Kidney epithelial cell (primary cell): ENCODE measurements at regions not wholly inside any gene's neighbourhood (a gene's known extent, or its start where the extent isn't known, plus 50 kb on each side); places are given as distances from the start of the nearest gene placed in this dataset.

ENCODE experiments used
- DNase-seq: peaks from one replicate; pipeline ENCODE4 v3.0.0-alpha.2; 2010; ENCODE audit warnings: low read depth
- H3K27me3 ChIP-seq: 2 replicates; pipeline ENCODE4 v1.6.0; 2011; ENCODE audit warnings: low read length; ENCODE audit not compliant: control insufficient read depth, insufficient read depth
- H3K36me3 ChIP-seq: 2 replicates; pipeline ENCODE4 v1.5.1; 2011; ENCODE audit warnings: low read length; ENCODE audit not compliant: control insufficient read depth, insufficient read depth
- H3K4me3 ChIP-seq: 2 replicates; pipeline ENCODE4 v1.5.1; 2011; ENCODE audit warnings: low read depth, mild to moderate bottlenecking, control low read depth, low read length
- TF ChIP-seq, protein P1 (sequence below): IDR thresholded peaks from 2 replicates; pipeline ENCODE4 v1.5.1; 2011; ENCODE audit warnings: mild to moderate bottlenecking, moderate library complexity, low read length, control low read depth, inconsistent platforms; ENCODE audit not compliant: insufficient read depth, poor library complexity, severe bottlenecking

DNA sequence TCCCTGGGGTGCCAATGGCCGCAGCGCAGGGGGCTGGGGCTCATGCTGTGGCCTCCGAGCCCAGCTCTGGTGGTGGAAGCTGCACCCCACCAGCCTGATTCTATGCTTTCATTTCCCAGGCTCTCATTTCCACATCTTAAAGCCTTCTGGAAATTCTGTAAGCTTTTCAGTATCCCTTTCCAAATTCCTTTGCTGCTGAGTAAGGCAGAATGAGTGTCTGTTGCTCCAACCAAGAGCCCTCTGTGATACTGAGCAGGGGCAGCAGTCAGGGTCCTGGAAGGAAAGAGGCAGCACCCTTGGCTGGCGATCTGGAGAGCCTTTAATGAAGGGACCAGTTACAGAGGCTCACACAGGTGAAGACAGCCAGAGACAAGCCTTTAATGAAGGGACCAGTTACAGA, 79.5 kb upstream of the FOXF1 start:
- no peaks in the 10 kb centered on the region for H3K36me3 ChIP-seq
- TF ChIP-seq, protein P1, sequence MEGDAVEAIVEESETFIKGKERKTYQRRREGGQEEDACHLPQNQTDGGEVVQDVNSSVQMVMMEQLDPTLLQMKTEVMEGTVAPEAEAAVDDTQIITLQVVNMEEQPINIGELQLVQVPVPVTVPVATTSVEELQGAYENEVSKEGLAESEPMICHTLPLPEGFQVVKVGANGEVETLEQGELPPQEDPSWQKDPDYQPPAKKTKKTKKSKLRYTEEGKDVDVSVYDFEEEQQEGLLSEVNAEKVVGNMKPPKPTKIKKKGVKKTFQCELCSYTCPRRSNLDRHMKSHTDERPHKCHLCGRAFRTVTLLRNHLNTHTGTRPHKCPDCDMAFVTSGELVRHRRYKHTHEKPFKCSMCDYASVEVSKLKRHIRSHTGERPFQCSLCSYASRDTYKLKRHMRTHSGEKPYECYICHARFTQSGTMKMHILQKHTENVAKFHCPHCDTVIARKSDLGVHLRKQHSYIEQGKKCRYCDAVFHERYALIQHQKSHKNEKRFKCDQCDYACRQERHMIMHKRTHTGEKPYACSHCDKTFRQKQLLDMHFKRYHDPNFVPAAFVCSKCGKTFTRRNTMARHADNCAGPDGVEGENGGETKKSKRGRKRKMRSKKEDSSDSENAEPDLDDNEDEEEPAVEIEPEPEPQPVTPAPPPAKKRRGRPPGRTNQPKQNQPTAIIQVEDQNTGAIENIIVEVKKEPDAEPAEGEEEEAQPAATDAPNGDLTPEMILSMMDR: no peak
- no peak for DNase-seq
- H3K27me3 ChIP-seq: no peaks in the 10 kb centered on the region
- no peak overlapping the region for H3K4me3 ChIP-seq

DNA sequence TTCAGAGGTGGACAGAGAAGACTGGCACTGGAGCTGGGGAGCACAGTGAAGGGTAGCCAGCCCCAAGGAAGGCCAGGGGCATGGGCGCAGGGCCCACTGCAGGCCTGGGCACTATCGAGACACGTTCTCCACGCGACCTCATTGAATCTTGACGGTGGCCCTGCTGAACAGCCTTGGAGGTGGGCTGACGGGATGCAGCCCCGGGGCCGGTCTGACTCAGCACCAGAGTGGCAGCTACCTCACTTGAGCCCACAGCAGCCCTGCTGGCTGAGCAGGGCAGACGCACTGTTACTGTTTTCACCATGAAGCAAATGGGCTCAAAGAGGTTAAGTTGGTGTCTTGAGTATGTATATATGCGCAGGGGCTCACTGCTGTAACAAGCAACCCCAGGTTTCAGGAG, 78.8 kb upstream of the FOXF1 start:
- TF ChIP-seq, protein P1: no peak
- H3K27me3 ChIP-seq: no peaks in the 10 kb centered on the region
- H3K36me3 ChIP-seq: no peaks in the 10 kb centered on the region
- DNase-seq: no peak
- no peak overlapping the region for H3K4me3 ChIP-seq

DNA sequence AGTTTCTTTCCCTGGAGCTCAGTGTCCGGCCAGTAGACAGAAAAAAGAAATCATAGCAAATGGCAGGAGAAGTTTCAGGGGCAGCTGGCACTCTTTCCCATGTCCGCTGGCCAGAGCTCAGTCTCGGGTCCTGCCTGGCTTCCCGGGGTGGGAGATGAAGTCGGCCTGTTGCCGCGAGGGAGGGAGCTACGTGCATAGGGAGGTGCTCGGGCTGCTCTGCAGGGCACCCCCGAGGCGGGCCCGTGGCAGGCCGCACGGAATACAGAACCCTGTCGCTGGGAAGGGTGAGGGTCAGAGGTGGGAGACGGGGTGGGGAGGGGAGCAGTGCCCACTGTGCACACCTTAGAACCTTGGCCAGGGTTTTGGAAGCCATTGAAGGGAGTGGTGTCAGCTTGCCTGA, 78.3 kb upstream of the FOXF1 start:
- no peaks in the 10 kb centered on the region for H3K36me3 ChIP-seq
- H3K27me3 ChIP-seq: no peaks in the 10 kb centered on the region
- DNase-seq: no peak
- H3K4me3 ChIP-seq: no peak overlapping the region
- TF ChIP-seq, protein P1: no peak

DNA sequence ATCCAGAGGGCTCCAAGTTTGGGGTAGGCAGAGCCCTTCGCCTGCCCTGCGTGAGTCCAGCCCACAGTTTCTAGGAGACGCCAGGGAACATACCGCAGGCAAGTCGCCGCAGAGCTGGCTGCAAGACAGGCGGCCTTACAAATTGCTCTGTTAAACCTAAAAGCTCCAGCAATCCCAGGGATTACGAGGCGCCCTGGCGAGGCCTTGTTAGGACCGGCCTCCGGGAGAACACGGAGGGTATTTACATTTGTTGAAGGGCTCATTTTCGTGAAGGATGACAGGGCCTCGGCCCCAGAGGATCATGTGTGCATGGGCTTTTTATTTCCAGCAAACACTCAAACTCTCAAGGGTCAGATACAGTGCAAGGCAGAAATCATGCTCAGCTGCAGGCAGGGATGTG, 77.6 kb upstream of the FOXF1 start:
- Histone ChIP-seq H3K4me3 (no peak overlapping the region), H3K36me3 (no peaks in the 10 kb centered on the region), H3K27me3 (no peaks in the 10 kb centered on the region)
- DNase-seq: no peak
- TF ChIP-seq, protein P1: no peak

DNA sequence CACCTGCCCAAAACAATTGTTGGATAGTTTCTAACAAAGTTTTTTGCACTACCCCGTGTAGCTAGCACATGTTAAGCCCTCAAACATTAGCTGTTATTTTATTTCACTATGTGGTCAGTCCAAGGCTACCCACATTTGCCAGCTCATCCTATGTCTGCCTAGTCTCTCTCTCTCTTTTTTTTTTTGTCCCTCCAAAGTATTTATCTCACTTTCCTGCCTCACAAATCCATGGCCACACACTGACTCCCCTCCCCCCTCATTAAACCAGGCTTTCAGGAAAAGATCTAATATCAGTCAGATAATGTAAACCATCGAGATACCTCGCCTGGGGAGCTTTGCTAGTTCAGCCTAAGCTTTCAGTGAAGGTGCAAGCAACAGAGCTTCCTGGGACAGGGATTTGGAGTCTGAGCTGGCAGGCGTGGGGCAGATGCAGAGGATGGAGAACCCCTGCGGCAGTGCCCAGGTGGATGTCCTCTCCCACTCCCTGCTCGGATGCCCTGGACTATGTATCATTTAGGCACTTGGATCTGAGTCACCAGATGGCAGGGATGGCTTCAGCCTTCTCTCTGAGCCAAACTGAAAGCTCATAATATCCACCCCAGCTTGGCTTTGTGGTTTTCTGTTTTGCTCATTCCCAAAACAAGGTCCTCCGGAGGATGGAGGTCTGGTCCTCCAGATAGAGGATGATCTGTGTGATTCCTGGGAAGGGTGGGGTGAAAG, 73.7 kb upstream of the FOXF1 start:
- no peak overlapping the region for H3K4me3 ChIP-seq
- no peak for DNase-seq
- no peaks in the 10 kb centered on the region for H3K27me3 ChIP-seq
- TF ChIP-seq, protein P1: no peak
- H3K36me3 ChIP-seq: no peaks in the 10 kb centered on the region

DNA sequence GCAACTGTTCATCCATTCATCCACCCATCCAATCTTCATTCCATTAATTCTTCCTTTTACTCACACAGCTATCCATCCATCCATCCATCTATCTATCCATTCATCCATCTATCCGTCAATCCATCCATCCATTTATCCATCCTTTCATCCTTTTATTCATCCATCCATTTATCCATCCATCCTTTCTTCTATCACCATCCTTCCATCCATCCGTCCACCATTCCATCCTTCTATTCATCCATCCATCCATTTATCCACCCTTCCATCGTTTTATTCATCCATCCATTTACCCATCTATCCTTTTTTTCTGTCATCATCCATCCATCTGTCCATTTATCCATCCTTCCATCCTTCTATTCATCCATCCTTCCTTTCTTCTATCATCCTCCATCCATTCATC, 73.0 kb upstream of the FOXF1 start:
- peaks cover 4% of the 10 kb centered on the region for H3K27me3 ChIP-seq
- H3K36me3 ChIP-seq: no peaks in the 10 kb centered on the region
- TF ChIP-seq, protein P1: no peak
- no peak overlapping the region for H3K4me3 ChIP-seq
- no peak for DNase-seq
